ENCODE measurements at regions not wholly inside any gene's neighbourhood (a gene's known extent, or its start where the extent isn't known, plus 50 kb on each side); places are given as distances from the start of the nearest gene placed in this dataset.

- DNase-seq (ENCODE audit: low read depth): no peak
- no peak overlapping the region for H3K4me3 ChIP-seq (ENCODE audit: low read length)
- TF ChIP-seq CTCF (IDR thresholded peaks at IDR 0.05; ENCODE audit: insufficient read depth, low read depth, low read length, missing control alignments): no peak
These were observed 54.5 kb upstream of the OLFM1 start for GRCh38 chr9:135032868-135033460.

DNA sequence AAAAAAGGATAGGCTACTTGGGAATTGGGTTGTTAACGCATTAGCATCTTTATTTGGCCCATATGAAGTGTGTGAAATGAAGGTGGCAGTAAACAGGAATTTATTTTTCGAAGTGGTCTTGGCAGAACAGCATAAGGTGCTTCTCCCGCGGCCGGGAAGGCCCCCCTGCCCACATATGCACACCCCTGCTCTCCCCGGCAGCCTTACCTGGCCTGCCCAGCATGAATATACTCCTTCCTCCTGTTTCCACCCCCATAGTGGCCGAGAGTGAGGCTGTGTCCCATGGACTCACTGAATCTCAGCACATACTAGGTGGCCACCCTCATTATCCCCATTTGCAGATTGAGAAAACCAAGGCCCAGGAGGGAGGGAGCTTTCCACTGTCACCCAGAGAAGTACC is 54.0 kb upstream of the OLFM1 start:
- no peak for DNase-seq (ENCODE audit: low read depth)
- no peak overlapping the region for H3K4me3 ChIP-seq (ENCODE audit: low read length)
- no peak for TF ChIP-seq CTCF (IDR thresholded peaks at IDR 0.05; ENCODE audit: insufficient read depth, low read depth, low read length, missing control alignments)

DNA sequence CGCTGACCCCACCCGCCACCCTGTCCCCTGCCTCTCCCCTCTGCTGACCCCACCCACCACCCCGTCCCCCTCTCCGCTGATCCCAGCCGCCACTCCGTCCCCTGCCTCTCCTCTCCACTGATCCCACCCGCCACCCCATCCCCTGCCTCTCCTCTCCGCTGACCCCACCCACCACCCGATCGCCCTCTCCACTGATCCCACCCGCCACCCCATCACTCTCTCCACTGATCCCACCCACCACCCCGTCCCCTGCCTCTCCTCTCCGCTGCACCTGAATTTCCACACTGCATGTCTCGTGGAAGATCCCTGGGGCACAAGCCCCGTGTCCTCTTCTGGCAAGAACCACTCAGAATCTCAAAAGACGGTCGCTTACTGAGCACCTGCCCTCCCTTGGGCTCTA is 53.4 kb upstream of the OLFM1 start:
- no peak for DNase-seq (ENCODE audit: low read depth)
- TF ChIP-seq CTCF (IDR thresholded peaks at IDR 0.05; ENCODE audit: insufficient read depth, low read depth, low read length, missing control alignments): no peak

GRCh38 chr9:135035781-135036760 is 51.4 kb upstream of the OLFM1 start:
- DNase-seq (ENCODE audit: low read depth): no peak
- H3K4me3 ChIP-seq (ENCODE audit: low read length): no peak overlapping the region
- TF ChIP-seq CTCF (IDR thresholded peaks at IDR 0.05; ENCODE audit: insufficient read depth, low read depth, low read length, missing control alignments): no peak

More for the DNA sequence above, 53.4 kb upstream of the OLFM1 start:
- H3K4me3 ChIP-seq (ENCODE audit: low read length): no peak overlapping the region

GRCh38 chr9:135036861-135037465 is 50.5 kb upstream of the OLFM1 start:
- TF ChIP-seq CTCF (IDR thresholded peaks at IDR 0.05; ENCODE audit: insufficient read depth, low read depth, low read length, missing control alignments): no peak
- no peak for DNase-seq (ENCODE audit: low read depth)
- no peak overlapping the region for H3K4me3 ChIP-seq (ENCODE audit: low read length)

DNA sequence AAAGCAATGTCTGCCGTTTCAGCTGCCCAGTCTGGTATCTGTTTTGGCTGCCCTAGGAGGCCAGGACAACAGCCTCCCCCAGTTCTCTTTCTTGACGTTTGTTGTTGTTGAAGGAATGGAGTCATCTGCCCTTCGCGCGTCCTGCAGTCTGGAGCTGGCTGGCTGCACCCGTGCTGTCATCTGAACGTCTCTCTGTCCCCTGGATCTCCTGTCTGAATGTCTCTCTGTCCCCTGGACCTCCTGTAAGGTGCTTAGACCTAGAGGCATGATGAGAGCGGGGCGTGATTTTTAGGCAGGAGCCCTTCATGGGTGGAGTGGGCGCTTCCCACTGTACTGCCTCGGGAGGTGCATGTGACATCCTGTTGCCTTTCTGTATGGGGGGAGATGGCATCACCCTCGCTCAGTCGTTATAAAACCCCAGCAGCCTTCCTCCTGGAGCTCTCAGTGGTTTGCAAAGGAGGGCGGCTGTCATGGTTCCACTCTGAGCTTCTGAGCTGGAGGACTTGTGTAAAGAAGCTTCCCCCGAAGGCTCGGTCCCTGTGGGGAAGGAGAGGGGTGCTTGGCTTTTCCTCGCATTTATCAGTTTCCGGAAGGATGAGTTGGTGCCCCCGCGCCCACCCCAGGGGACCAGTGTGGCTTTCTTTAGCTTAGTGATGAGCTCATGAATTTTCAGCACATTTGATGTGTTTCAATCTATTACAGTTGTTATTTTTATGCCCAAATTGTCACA is 49.8 kb upstream of the OLFM1 start:
- TF ChIP-seq CTCF (IDR thresholded peaks at IDR 0.05; ENCODE audit: insufficient read depth, low read depth, low read length, missing control alignments): no peak
- no peak for DNase-seq (ENCODE audit: low read depth)
- no peak overlapping the region for H3K4me3 ChIP-seq (ENCODE audit: low read length)
